ENCODE measurements at regions not wholly inside any gene's neighbourhood (a gene's known extent, or its start where the extent isn't known, plus 50 kb on each side); places are given as distances from the start of the nearest gene placed in this dataset.

- Histone ChIP-seq H3K4me3 (ENCODE audit: low read depth, low read length) (no peak overlapping the region), H4K12ac (ENCODE audit: low read depth, low read length) (no peak overlapping the region), H3K79me2 (ENCODE audit: control insufficient read depth, insufficient read depth, low read length, poor library complexity) (no peaks in the 10 kb centered on the region), H3K36me3 (ENCODE audit: control insufficient read depth in 1 of 2, insufficient read depth in 2 of 2, low read length in 2 of 2) (no peaks in the 10 kb centered on the region), H2BK120ac (ENCODE audit: insufficient read depth, low read length, poor library complexity) (no peak overlapping the region), H3K9ac (ENCODE audit: low read length) (no peak overlapping the region), H2BK5ac (ENCODE audit: low read depth, low read length, poor library complexity) (no peak overlapping the region), H3K9me3 (ENCODE audit: insufficient read depth, low read depth, low read length) (no peaks in the 10 kb centered on the region), H3K27ac (ENCODE audit: low read depth, low read length) (no peak overlapping the region), H4K91ac (ENCODE audit: low read depth, low read length) (no peak overlapping the region), H3K27me3 (ENCODE audit: insufficient read depth, low read length) (no peaks in the 10 kb centered on the region), H2BK12ac (ENCODE audit: low read length) (no peak overlapping the region), H2AFZ (ENCODE audit: insufficient read depth, low read length, poor library complexity) (no peak overlapping the region), H3K79me1 (ENCODE audit: low read length) (no peaks in the 10 kb centered on the region), H3K23ac (ENCODE audit: low read length) (no peak overlapping the region), H3K4me1 (ENCODE audit: control insufficient read depth in 1 of 2, insufficient read depth in 2 of 2, low read length in 2 of 2) (no peaks in the 10 kb centered on the region), H2AK5ac (ENCODE audit: low read length) (no peak overlapping the region), H3K18ac (ENCODE audit: low read length) (no peak overlapping the region), H3K4ac (ENCODE audit: low read depth, low read length) (no peak overlapping the region), H3K4me2 (ENCODE audit: low read length) (no peak overlapping the region), H3K14ac (ENCODE audit: low read length) (no peak overlapping the region), H4K8ac (ENCODE audit: low read depth, low read length) (no peak overlapping the region)
- no CpG with 5 or more reads among the region's 3 CpGs for WGBS (ENCODE audit: extremely low coverage, insufficient coverage, insufficient read length)
- peak in 1 of 2 donors; percentile 50 for DNase-seq
Observed at GRCh38 chrX:43589735-43590134, 66.4 kb upstream of the MAOA start.

- H4K91ac ChIP-seq (ENCODE audit: low read depth, low read length): no peak overlapping the region
- no peak overlapping the region for H3K9ac ChIP-seq (ENCODE audit: low read length)
- no peak overlapping the region for H3K14ac ChIP-seq (ENCODE audit: low read length)
- H3K4me1 ChIP-seq (ENCODE audit: control insufficient read depth in 1 of 2, insufficient read depth in 2 of 2, low read length in 2 of 2): no peaks in the 10 kb centered on the region
- H3K4me3 ChIP-seq (ENCODE audit: low read depth, low read length): no peak overlapping the region
- no peak overlapping the region for H2BK12ac ChIP-seq (ENCODE audit: low read length)
- no peak overlapping the region for H4K12ac ChIP-seq (ENCODE audit: low read depth, low read length)
- H3K27me3 ChIP-seq (ENCODE audit: insufficient read depth, low read length): no peaks in the 10 kb centered on the region
- H3K36me3 ChIP-seq (ENCODE audit: control insufficient read depth in 1 of 2, insufficient read depth in 2 of 2, low read length in 2 of 2): no peaks in the 10 kb centered on the region
- no peak overlapping the region for H3K27ac ChIP-seq (ENCODE audit: low read depth, low read length)
- H2AFZ ChIP-seq (ENCODE audit: insufficient read depth, low read length, poor library complexity): no peak overlapping the region
- peak in 1 of 2 donors; percentile 48 for DNase-seq
- H3K23ac ChIP-seq (ENCODE audit: low read length): no peak overlapping the region
- no peak overlapping the region for H2BK120ac ChIP-seq (ENCODE audit: insufficient read depth, low read length, poor library complexity)
- no peaks in the 10 kb centered on the region for H3K79me1 ChIP-seq (ENCODE audit: low read length)
- no peaks in the 10 kb centered on the region for H3K9me3 ChIP-seq (ENCODE audit: insufficient read depth, low read depth, low read length)
- H3K18ac ChIP-seq (ENCODE audit: low read length): no peak overlapping the region
- no CpG with 5 or more reads among the region's 2 CpGs for WGBS (ENCODE audit: extremely low coverage, insufficient coverage, insufficient read length)
- no peak overlapping the region for H2BK5ac ChIP-seq (ENCODE audit: low read depth, low read length, poor library complexity)
- no peaks in the 10 kb centered on the region for H3K79me2 ChIP-seq (ENCODE audit: control insufficient read depth, insufficient read depth, low read length, poor library complexity)
- no peak overlapping the region for H3K4ac ChIP-seq (ENCODE audit: low read depth, low read length)
- H2AK5ac ChIP-seq (ENCODE audit: low read length): no peak overlapping the region
- H4K8ac ChIP-seq (ENCODE audit: low read depth, low read length): no peak overlapping the region
- no peak overlapping the region for H3K4me2 ChIP-seq (ENCODE audit: low read length)
Observed at GRCh38 chrX:43590150-43590549, 65.9 kb upstream of the MAOA start.

GRCh38 chrX:43592597-43592996, 63.5 kb upstream of the MAOA start:
- no peak overlapping the region for H4K8ac ChIP-seq (ENCODE audit: low read depth, low read length)
- H3K27me3 ChIP-seq (ENCODE audit: insufficient read depth, low read length): no peaks in the 10 kb centered on the region
- no peak overlapping the region for H3K4ac ChIP-seq (ENCODE audit: low read depth, low read length)
- H3K23ac ChIP-seq (ENCODE audit: low read length): no peak overlapping the region
- H3K18ac ChIP-seq (ENCODE audit: low read length): no peak overlapping the region
- H2BK5ac ChIP-seq (ENCODE audit: low read depth, low read length, poor library complexity): no peak overlapping the region
- H2AFZ ChIP-seq (ENCODE audit: insufficient read depth, low read length, poor library complexity): no peak overlapping the region
- H3K9ac ChIP-seq (ENCODE audit: low read length): no peak overlapping the region
- no peak overlapping the region for H2BK12ac ChIP-seq (ENCODE audit: low read length)
- DNase-seq: no peak
- no peak overlapping the region for H4K91ac ChIP-seq (ENCODE audit: low read depth, low read length)
- H3K14ac ChIP-seq (ENCODE audit: low read length): no peak overlapping the region
- H3K4me2 ChIP-seq (ENCODE audit: low read length): no peak overlapping the region
- WGBS (ENCODE audit: extremely low coverage, insufficient coverage, insufficient read length): no CpG with 5 or more reads among the region's 3 CpGs
- H3K79me2 ChIP-seq (ENCODE audit: control insufficient read depth, insufficient read depth, low read length, poor library complexity): no peaks in the 10 kb centered on the region
- H3K79me1 ChIP-seq (ENCODE audit: low read length): no peaks in the 10 kb centered on the region
- no peaks in the 10 kb centered on the region for H3K9me3 ChIP-seq (ENCODE audit: insufficient read depth, low read depth, low read length)
- no peak overlapping the region for H3K27ac ChIP-seq (ENCODE audit: low read depth, low read length)
- no peak overlapping the region for H2AK5ac ChIP-seq (ENCODE audit: low read length)
- H3K36me3 ChIP-seq (ENCODE audit: control insufficient read depth in 1 of 2, insufficient read depth in 2 of 2, low read length in 2 of 2): no peaks in the 10 kb centered on the region
- H4K12ac ChIP-seq (ENCODE audit: low read depth, low read length): no peak overlapping the region
- no peak overlapping the region for H2BK120ac ChIP-seq (ENCODE audit: insufficient read depth, low read length, poor library complexity)
- no peak overlapping the region for H3K4me3 ChIP-seq (ENCODE audit: low read depth, low read length)
- no peaks in the 10 kb centered on the region for H3K4me1 ChIP-seq (ENCODE audit: control insufficient read depth in 1 of 2, insufficient read depth in 2 of 2, low read length in 2 of 2)

- Histone ChIP-seq H3K4me1 (ENCODE audit: control insufficient read depth in 1 of 2, insufficient read depth in 2 of 2, low read length in 2 of 2) (no peaks in the 10 kb centered on the region), H3K79me1 (ENCODE audit: low read length) (no peaks in the 10 kb centered on the region), H3K9ac (ENCODE audit: low read length) (no peak overlapping the region), H3K23ac (ENCODE audit: low read length) (no peak overlapping the region), H3K27me3 (ENCODE audit: insufficient read depth, low read length) (no peaks in the 10 kb centered on the region), H2BK120ac (ENCODE audit: insufficient read depth, low read length, poor library complexity) (no peak overlapping the region), H2AFZ (ENCODE audit: insufficient read depth, low read length, poor library complexity) (no peak overlapping the region), H3K9me3 (ENCODE audit: insufficient read depth, low read depth, low read length) (no peaks in the 10 kb centered on the region), H4K12ac (ENCODE audit: low read depth, low read length) (no peak overlapping the region), H2BK12ac (ENCODE audit: low read length) (no peak overlapping the region), H3K18ac (ENCODE audit: low read length) (no peak overlapping the region), H3K4me3 (ENCODE audit: low read depth, low read length) (no peak overlapping the region), H3K4me2 (ENCODE audit: low read length) (no peak overlapping the region), H3K4ac (ENCODE audit: low read depth, low read length) (no peak overlapping the region), H3K27ac (ENCODE audit: low read depth, low read length) (no peak overlapping the region), H4K8ac (ENCODE audit: low read depth, low read length) (no peak overlapping the region), H2BK5ac (ENCODE audit: low read depth, low read length, poor library complexity) (no peak overlapping the region), H2AK5ac (ENCODE audit: low read length) (no peak overlapping the region), H4K91ac (ENCODE audit: low read depth, low read length) (no peak overlapping the region), H3K36me3 (ENCODE audit: control insufficient read depth in 1 of 2, insufficient read depth in 2 of 2, low read length in 2 of 2) (no peaks in the 10 kb centered on the region), H3K79me2 (ENCODE audit: control insufficient read depth, insufficient read depth, low read length, poor library complexity) (no peaks in the 10 kb centered on the region), H3K14ac (ENCODE audit: low read length) (no peak overlapping the region)
- DNase-seq: no peak
Observed at GRCh38 chrX:43595931-43596330, 60.2 kb upstream of the MAOA start.

GRCh38 chrX:43604753-43605152, 51.3 kb upstream of the MAOA start:
- Histone ChIP-seq H3K14ac (ENCODE audit: low read length) (no peak overlapping the region), H4K91ac (ENCODE audit: low read depth, low read length) (no peak overlapping the region), H2BK5ac (ENCODE audit: low read depth, low read length, poor library complexity) (no peak overlapping the region), H4K8ac (ENCODE audit: low read depth, low read length) (no peak overlapping the region), H3K9me3 (ENCODE audit: insufficient read depth, low read depth, low read length) (no peaks in the 10 kb centered on the region), H3K27me3 (ENCODE audit: insufficient read depth, low read length) (no peaks in the 10 kb centered on the region), H3K36me3 (ENCODE audit: control insufficient read depth in 1 of 2, insufficient read depth in 2 of 2, low read length in 2 of 2) (no peaks in the 10 kb centered on the region), H3K79me1 (ENCODE audit: low read length) (no peaks in the 10 kb centered on the region), H2AFZ (ENCODE audit: insufficient read depth, low read length, poor library complexity) (no peak overlapping the region), H2BK12ac (ENCODE audit: low read length) (no peak overlapping the region), H2AK5ac (ENCODE audit: low read length) (no peak overlapping the region), H3K9ac (ENCODE audit: low read length) (no peak overlapping the region), H3K4ac (ENCODE audit: low read depth, low read length) (no peak overlapping the region), H3K27ac (ENCODE audit: low read depth, low read length) (no peak overlapping the region), H4K12ac (ENCODE audit: low read depth, low read length) (no peak overlapping the region), H3K79me2 (ENCODE audit: control insufficient read depth, insufficient read depth, low read length, poor library complexity) (no peaks in the 10 kb centered on the region), H3K4me2 (ENCODE audit: low read length) (no peak overlapping the region), H3K23ac (ENCODE audit: low read length) (no peak overlapping the region), H3K4me1 (ENCODE audit: control insufficient read depth in 1 of 2, insufficient read depth in 2 of 2, low read length in 2 of 2) (no peaks in the 10 kb centered on the region), H2BK120ac (ENCODE audit: insufficient read depth, low read length, poor library complexity) (no peak overlapping the region), H3K18ac (ENCODE audit: low read length) (no peak overlapping the region), H3K4me3 (ENCODE audit: low read depth, low read length) (no peak overlapping the region)
- no peak for DNase-seq

Measured in trophoblast cell (in vitro differentiated cells and primary cell).